ENCODE measurements at regions not wholly inside any gene's neighbourhood (a gene's known extent, or its start where the extent isn't known, plus 50 kb on each side); places are given as distances from the start of the nearest gene placed in this dataset.
"Not testable (repeated sequence)": the region's sequence is repeated elsewhere in the genome, so short reads cannot be mapped to it uniquely, and the experiment has no call there.

GRCh38 chr5:21467544-21467943 lies 1385.6 kb downstream of the CDH12 start:
- TF ChIP-seq CTCF (IDR thresholded peaks at IDR 0.05; ENCODE audit: low read depth, low read length); POLR2A (IDR thresholded peaks at IDR 0.05; ENCODE audit: extremely low read depth, insufficient read length); MYC (IDR thresholded peaks at IDR 0.05; ENCODE audit: low read depth, low read length); MAX (IDR thresholded peaks at IDR 0.05; ENCODE audit: low read depth, low read length): not testable (repeated sequence)
